GM23338 (cell line): ENCODE measurements at regions not wholly inside any gene's neighbourhood (a gene's known extent, or its start where the extent isn't known, plus 50 kb on each side); places are given as distances from the start of the nearest gene placed in this dataset.

Experiments used
- ATAC-seq: fragments of 200-7000 bp; cut with Tn5 transposase; 3 replicates; pipeline ENCODE4 v1.9.1; 2020
- DNase-seq: peaks from one replicate; pipeline ENCODE4 v3.0.0-alpha.2; 2015; ENCODE audit warnings: low spot score
- H2AFZ ChIP-seq: fragments of 200-600 bp; sonication (generic); 2 replicates; pipeline ENCODE4 v1.8.0; 2016; ENCODE audit warnings: antibody characterized with exemption, mild to moderate bottlenecking, moderate library complexity
- H3F3A ChIP-seq: fragments of 200-600 bp; sonication (generic); replicated peaks from 2 replicates; pipeline ENCODE4 v1.8.0; 2017; ENCODE audit warnings: antibody characterized with exemption, mixed run types, low read depth
- H3K27ac ChIP-seq: fragments of 200-600 bp; sonication (generic); 2 replicates; pipeline ENCODE4 v1.6.1; 2016; ENCODE audit warnings: low read depth
- H3K27me3 ChIP-seq: fragments of 200-600 bp; sonication (generic); 2 replicates; pipeline ENCODE4 v1.8.0; 2016; ENCODE audit warnings: mild to moderate bottlenecking, mixed run types, moderate library complexity; ENCODE audit not compliant: insufficient read depth
- H3K36me3 ChIP-seq: fragments of 200-600 bp; sonication (generic); 2 replicates; pipeline ENCODE4 v1.8.0; 2016; ENCODE audit warnings: mild to moderate bottlenecking; ENCODE audit not compliant: insufficient read depth
- H3K4me1 ChIP-seq: fragments of 200-600 bp; sonication (generic); 2 replicates; pipeline ENCODE4 v1.8.0; 2016; ENCODE audit warnings: mild to moderate bottlenecking, moderate library complexity; ENCODE audit not compliant: insufficient read depth
- H3K4me2 ChIP-seq: fragments of 200-600 bp; sonication (generic); 2 replicates; pipeline ENCODE4 v1.7.1; 2017; ENCODE audit warnings: mixed run types
- H3K4me3 ChIP-seq: fragments of 200-600 bp; sonication (generic); 2 replicates; pipeline ENCODE4 v1.6.1; 2016; ENCODE audit warnings: mixed run types
- H3K79me2 ChIP-seq: fragments of 200-600 bp; sonication (generic); replicated peaks from 2 replicates; pipeline ENCODE4 v1.8.0; 2017; ENCODE audit warnings: mild to moderate bottlenecking; ENCODE audit not compliant: insufficient read depth
- H3K9me2 ChIP-seq: fragments of 200-600 bp; sonication (generic); 2 replicates; pipeline ENCODE4 v1.8.0; 2017; ENCODE audit not compliant: insufficient read depth
- H4K20me1 ChIP-seq: fragments of 200-600 bp; sonication (generic); replicated peaks from 2 replicates; pipeline ENCODE4 v1.8.0; 2017; ENCODE audit warnings: mild to moderate bottlenecking; ENCODE audit not compliant: insufficient read depth
- H3K27ac Mint-ChIP-seq: 2 replicates; pipeline ENCODE4 v1.8.0; 2020; ENCODE audit warnings: inconsistent platforms, mild to moderate bottlenecking, moderate library complexity, mixed read lengths
- H3K27me3 Mint-ChIP-seq: 3 replicates; pipeline ENCODE4 v1.8.0; 2022; ENCODE audit warnings: low read depth, mild to moderate bottlenecking, moderate library complexity, mixed read lengths, inconsistent platforms; ENCODE audit not compliant: insufficient read depth, poor library complexity
- H3K36me3 Mint-ChIP-seq: 3 replicates; pipeline ENCODE4 v1.8.0; 2021; ENCODE audit warnings: low read depth, mild to moderate bottlenecking, inconsistent platforms, moderate library complexity, mixed read lengths
- H3K4me1 Mint-ChIP-seq: 3 replicates; pipeline ENCODE4 v1.8.0; 2020; ENCODE audit warnings: mild to moderate bottlenecking, inconsistent platforms, mixed read lengths
- H3K4me3 Mint-ChIP-seq: 3 replicates; pipeline ENCODE4 v1.8.0; 2021; ENCODE audit warnings: moderate library complexity, mild to moderate bottlenecking, inconsistent platforms, mixed read lengths
- H3K9me3 Mint-ChIP-seq: 3 replicates; pipeline ENCODE4 v1.8.0; 2020; ENCODE audit warnings: moderate library complexity, mild to moderate bottlenecking, inconsistent platforms, mixed read lengths
- CREB1 ChIP-seq: fragments of 250-450 bp; sonication (Bioruptor Pico); IDR thresholded peaks from 2 replicates; pipeline ENCODE4 v1.5.0; 2020; ENCODE audit warnings: low read depth, mild to moderate bottlenecking, moderate library complexity
- CTCF ChIP-seq, 2 experiments: fragments of 200-600 bp in 1 of 2; sonication (generic) in 1 of 2; conservative IDR thresholded peaks; 2 replicates each; pipeline versions ENCODE4 v1.5.1 to v1.6.1; 2016 to 2017; ENCODE audit warnings: antibody characterized with exemption in 2 of 2, low read depth in 2 of 2, mild to moderate bottlenecking in 2 of 2, moderate library complexity in 1 of 2
- ETS1 ChIP-seq: IDR thresholded peaks from 2 replicates; pipeline ENCODE4 v1.6.1; 2016; ENCODE audit warnings: antibody characterized with exemption
- EZH2phosphoT487 ChIP-seq: fragments of 200-600 bp; sonication (generic); IDR thresholded peaks from one replicate; pipeline ENCODE4 v1.8.1; 2018; ENCODE audit warnings: antibody characterized with exemption; ENCODE audit not compliant: unreplicated experiment
- JUNB ChIP-seq: IDR thresholded peaks from one replicate; pipeline ENCODE4 v1.6.1; 2016; ENCODE audit warnings: antibody characterized with exemption; ENCODE audit not compliant: unreplicated experiment
- NANOG ChIP-seq: IDR thresholded peaks from 2 replicates; pipeline ENCODE4 v1.6.1; 2016; ENCODE audit warnings: antibody characterized with exemption, borderline replicate concordance
- POLR2AphosphoS5 ChIP-seq: IDR thresholded peaks from 2 replicates; pipeline ENCODE4 v1.6.1; 2016; ENCODE audit warnings: antibody characterized with exemption, low read depth
- REST ChIP-seq: IDR thresholded peaks from one replicate; pipeline ENCODE4 v1.6.1; 2018; ENCODE audit warnings: antibody characterized with exemption; ENCODE audit not compliant: unreplicated experiment
- ZNF114 ChIP-seq: fragments of 250-450 bp; sonication (Bioruptor Pico); IDR thresholded peaks from 2 replicates; pipeline ENCODE4 v1.5.0; 2020; ENCODE audit warnings: mild to moderate bottlenecking, moderate library complexity
- ZNF331 ChIP-seq: fragments of 250-450 bp; sonication (Bioruptor Pico); IDR thresholded peaks from 2 replicates; pipeline ENCODE4 v1.5.0; 2020; ENCODE audit warnings: low read depth, mild to moderate bottlenecking, moderate library complexity
- ZNF462 ChIP-seq: fragments of 250-450 bp; sonication (Bioruptor Pico); IDR thresholded peaks from 2 replicates; pipeline ENCODE4 v1.5.0; 2020; ENCODE audit warnings: mild to moderate bottlenecking, moderate library complexity

- Histone ChIP-seq H3K4me2 (no peak overlapping the region), H3K4me3 (no peak overlapping the region), H3K79me2 (no peaks in the 10 kb centered on the region), H3K36me3 (no peaks in the 10 kb centered on the region), H3K9me2 (0 out of 2 replicates have a peak, but pooled peaks cover 11% of the 10 kb centered on the region), H2AFZ (no peak overlapping the region), H3K27me3 (no peaks in the 10 kb centered on the region), H3K4me1 (no peaks in the 10 kb centered on the region), H3F3A (no peaks in the 10 kb centered on the region), H3K27ac (no peak overlapping the region), H4K20me1 (no peaks in the 10 kb centered on the region)
- no peaks in the 10 kb centered on the region for H3K27me3 Mint-ChIP-seq
- H3K4me1 Mint-ChIP-seq, result no peaks in the 10 kb centered on the region
- TF ChIP-seq NANOG (no peak), ZNF462 (no peak), JUNB (no peak), EZH2phosphoT487 (no peak), POLR2AphosphoS5 (no peak), ETS1 (no peak), REST (no peak), ZNF331 (CRISPR knock-in tag) (no peak), CTCF (conservative IDR thresholded peaks at IDR 0.05; ENCODE audit: low read depth in 2 of 2) (no peak), ZNF114 (CRISPR knock-in tag) (no peak), CREB1 (CRISPR knock-in tag) (no peak)
- H3K9me3 Mint-ChIP-seq, result no peaks in the 10 kb centered on the region
- no peak overlapping the region for H3K4me3 Mint-ChIP-seq
- H3K27ac Mint-ChIP-seq, result no peak overlapping the region
- ATAC-seq (no peak), DNase-seq (no peak)
- H3K36me3 Mint-ChIP-seq, result no peaks in the 10 kb centered on the region
These were observed 265.1 kb upstream of the KLF6 start for GRCh38 chr10:4050061-4050460.
